Fibroblast of mammary gland (primary cell): ENCODE measurements at regions not wholly inside any gene's neighbourhood (a gene's known extent, or its start where the extent isn't known, plus 50 kb on each side); places are given as distances from the start of the nearest gene placed in this dataset.
"Not testable (repeated sequence)": the region's sequence is repeated elsewhere in the genome, so short reads cannot be mapped to it uniquely, and the experiment has no call there.

Experiments used
- DNase-seq: peaks from one replicate; pipeline ENCODE4 v3.0.0-alpha.2; 2010; ENCODE audit warnings: low read depth
- H3K4me3 ChIP-seq: 2 replicates; pipeline ENCODE4 v1.5.1; 2011; ENCODE audit warnings: low read depth, mild to moderate bottlenecking, low read length, moderate library complexity; ENCODE audit not compliant: control insufficient read depth
- TF ChIP-seq, protein P1 (sequence below): conservative IDR thresholded peaks from 2 replicates; pipeline ENCODE4 v1.5.1; 2011; ENCODE audit warnings: low read depth, low read length, inconsistent platforms; ENCODE audit not compliant: control insufficient read depth, insufficient read depth

DNA sequence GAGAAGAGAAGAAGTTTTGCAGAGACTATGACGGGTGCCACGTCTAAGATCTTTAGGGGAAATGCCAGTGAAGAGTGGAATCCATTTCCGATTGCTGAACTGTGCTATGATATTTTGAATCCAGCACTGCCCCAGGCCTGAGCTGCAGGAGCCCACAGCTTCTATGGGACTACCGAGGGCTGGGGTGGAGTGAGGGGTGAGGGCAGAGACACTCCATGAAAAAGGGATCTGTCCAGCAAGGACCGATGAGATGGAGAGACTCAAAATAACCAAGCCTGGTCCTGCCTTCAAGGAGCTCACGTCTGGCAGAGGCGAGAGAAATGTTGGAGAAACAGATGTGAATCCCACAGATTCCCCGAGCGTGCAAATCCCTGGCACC lies 79.8 kb upstream of the MEF2A start:
- TF ChIP-seq, protein P1, sequence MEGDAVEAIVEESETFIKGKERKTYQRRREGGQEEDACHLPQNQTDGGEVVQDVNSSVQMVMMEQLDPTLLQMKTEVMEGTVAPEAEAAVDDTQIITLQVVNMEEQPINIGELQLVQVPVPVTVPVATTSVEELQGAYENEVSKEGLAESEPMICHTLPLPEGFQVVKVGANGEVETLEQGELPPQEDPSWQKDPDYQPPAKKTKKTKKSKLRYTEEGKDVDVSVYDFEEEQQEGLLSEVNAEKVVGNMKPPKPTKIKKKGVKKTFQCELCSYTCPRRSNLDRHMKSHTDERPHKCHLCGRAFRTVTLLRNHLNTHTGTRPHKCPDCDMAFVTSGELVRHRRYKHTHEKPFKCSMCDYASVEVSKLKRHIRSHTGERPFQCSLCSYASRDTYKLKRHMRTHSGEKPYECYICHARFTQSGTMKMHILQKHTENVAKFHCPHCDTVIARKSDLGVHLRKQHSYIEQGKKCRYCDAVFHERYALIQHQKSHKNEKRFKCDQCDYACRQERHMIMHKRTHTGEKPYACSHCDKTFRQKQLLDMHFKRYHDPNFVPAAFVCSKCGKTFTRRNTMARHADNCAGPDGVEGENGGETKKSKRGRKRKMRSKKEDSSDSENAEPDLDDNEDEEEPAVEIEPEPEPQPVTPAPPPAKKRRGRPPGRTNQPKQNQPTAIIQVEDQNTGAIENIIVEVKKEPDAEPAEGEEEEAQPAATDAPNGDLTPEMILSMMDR: no peak
- peak overlapping the region; percentile 30 for H3K4me3 ChIP-seq
- DNase-seq: no peak

DNA sequence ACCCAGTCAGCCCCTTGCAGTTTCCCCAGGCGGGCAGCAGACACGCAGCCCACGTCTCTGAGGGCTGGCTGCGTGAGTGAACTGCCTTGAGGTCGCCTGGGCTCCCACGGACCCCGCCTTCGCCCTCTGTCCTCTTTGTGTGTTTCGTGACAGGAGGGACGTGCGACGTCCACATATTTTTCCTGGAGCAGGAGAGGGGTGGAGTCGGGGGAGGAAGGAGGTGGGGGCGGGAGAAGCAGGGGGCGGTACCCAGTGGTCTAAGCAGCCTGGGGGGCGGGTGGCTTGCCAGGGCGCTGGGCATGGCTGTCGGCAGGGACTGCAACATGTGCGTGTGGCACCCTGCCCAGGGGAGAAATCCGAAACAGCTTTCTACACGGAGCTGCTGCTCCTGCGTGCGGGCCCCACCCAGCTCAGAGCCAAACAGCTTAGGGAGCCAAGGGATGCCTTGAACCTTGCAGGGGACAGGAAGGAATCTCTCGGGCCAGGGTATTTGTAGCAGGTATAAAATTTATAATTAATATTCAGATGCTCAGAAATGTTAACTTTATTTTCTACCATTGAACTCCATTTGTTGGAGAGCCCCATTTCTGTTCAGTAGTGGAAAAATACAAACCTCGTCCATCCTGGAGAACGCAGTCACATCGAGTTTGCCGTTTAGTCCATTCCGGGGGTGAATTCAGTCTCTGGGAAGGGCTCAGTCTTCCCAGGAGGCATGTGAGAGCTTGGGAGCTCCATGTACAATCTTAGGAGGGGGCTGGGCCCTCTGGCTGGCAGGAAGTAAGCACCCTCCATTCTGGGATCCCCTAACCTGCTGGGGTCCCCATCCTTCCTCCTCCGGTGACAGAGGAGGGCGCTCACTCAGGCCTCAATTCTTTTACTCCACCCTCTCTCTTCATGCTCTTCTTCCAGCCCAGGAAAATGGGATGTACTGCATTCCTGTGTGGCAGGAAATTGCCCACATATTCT lies 79.1 kb upstream of the MEF2A start:
- H3K4me3 ChIP-seq: peak overlapping the region; percentile 30
- TF ChIP-seq, protein P1: no peak
- peak; percentile 48 for DNase-seq

DNA sequence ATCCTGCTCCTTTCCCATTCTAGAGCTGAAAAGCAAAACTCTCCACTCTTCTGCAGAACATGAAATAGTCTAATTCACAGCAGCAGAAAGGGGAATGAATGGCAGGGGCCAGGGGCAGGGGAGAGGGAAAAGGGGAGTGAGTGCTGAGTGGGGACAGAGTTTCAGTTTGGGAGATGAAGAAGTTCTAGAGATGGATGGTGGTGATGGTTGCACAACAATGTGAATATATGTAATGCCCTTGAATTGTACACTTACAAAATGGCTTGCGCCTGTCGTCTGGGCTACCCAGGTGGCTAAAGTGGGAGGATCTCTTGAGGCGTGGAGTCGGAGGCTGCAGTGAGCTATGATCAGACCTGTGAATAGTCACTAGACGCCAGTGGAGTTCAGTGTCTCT lies 78.5 kb upstream of the MEF2A start:
- TF ChIP-seq, protein P1: no peak
- no peak overlapping the region for H3K4me3 ChIP-seq
- no peak for DNase-seq

DNA sequence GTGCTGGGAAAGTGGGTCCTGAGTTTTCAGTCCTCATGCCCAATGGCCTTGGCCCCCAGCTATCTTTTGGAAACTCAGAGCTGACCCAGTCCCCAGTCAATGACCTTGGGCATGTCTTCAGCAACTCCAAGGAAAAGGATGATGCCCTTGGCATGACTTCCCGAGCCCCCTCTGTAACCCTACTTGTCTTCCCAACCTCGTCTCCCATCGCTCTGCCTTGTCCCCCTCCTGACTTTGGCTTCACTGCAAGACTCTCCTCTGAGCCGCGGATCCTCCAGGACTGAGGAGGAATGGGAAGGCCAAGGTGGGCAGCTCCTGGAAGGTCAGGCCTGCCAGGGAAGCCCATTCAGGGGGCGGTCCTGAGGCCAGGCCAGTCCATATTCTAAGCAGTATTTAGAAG lies 73.5 kb upstream of the MEF2A start:
- TF ChIP-seq, protein P1: no peak
- DNase-seq: no peak
- H3K4me3 ChIP-seq: no peak overlapping the region

DNA sequence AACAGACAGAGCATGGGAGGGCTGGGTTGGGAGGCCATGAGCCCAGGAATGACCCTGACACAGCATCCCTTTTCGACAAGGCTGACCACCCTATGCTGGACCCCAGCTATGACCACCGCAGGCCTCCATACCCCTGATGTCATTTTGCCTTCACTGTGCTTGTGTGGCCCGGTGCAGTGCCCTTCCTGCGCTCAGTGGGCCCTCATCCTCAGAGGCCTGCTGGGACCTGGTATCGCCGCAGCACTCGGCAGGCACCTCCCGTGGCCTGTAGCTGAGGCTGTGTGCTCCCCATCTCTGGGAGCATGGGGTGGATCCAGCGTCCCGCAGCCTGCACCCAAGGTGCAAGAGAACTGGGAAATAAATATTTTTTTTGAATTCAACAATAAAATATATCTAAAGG lies 73.1 kb upstream of the MEF2A start:
- no peak overlapping the region for H3K4me3 ChIP-seq
- TF ChIP-seq, protein P1: no peak
- no peak for DNase-seq

DNA sequence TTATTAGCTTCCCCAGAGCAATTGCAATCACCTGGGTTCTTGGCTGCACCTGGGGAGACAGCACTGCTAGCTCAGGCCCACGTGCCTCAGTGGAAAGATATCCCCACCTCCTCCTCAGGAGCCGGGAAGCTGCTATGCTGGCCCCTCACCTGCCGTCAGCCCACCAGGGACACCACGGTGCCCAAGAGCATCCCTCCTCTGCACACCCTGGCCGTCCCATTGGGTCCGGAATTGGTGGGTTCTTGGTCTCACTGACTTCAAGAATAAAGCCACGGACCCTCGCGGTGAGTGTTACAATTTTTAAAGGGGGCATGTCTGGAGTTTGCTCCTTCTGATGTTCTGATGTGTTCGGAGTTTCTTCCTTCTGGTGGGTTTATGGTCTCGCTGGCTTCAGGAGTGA lies 72.3 kb upstream of the MEF2A start:
- no peak overlapping the region for H3K4me3 ChIP-seq
- TF ChIP-seq, protein P1: no peak
- DNase-seq: no peak

DNA sequence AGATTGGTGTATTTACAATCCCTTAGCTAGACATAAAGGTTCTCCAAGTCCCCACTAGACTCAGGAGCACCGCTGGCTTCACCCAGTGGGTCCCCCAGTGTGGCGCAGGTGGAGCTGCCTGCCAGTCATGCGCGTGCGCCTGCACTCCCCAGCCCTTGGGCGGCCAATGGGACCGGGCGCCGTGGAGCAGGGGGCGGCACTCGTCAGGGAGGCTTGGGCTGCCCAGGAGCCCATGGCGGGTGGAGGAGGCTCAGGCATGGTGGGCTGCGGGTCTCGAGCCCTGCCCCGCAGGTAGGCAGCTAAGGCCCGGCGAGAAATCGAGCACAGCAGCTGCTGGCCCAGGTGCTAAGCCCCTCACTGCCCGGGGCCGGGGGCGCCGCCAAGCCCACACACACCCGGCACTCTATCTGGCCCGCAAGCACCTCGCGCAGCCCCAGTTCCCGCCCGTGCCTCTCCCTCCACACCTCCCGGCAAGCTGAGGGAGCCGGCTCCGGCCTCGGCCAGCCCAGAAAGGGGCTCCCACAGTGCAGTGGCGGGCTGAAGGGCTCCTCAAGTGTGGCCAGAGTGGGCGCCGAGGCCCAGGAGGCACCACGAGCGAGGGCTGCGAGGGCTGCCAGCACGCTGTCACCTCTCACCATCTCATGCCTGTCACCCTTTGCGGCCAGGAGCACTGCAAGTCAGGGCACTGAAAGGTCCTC lies 71.1 kb upstream of the MEF2A start:
- not testable (repeated sequence) for H3K4me3 ChIP-seq, DNase-seq
